ENCODE measurements at regions not wholly inside any gene's neighbourhood (a gene's known extent, or its start where the extent isn't known, plus 50 kb on each side); places are given as distances from the start of the nearest gene placed in this dataset.

GRCh38 chr2:36058953-36059352 lies 296.6 kb upstream of the CRIM1 start:
- no peak for DNase-seq (ENCODE audit: extremely low read depth, insufficient read length)
- no peak overlapping the region for H3K4me3 ChIP-seq (replicated peaks; ENCODE audit: low read depth, low read length)

GRCh38 chr2:36058076-36058475 lies 297.5 kb upstream of the CRIM1 start:
- H3K27me3 ChIP-seq (replicated peaks; ENCODE audit: control insufficient read depth, insufficient read depth, low read length), result no peaks in the 10 kb centered on the region
- DNase-seq (ENCODE audit: extremely low read depth, insufficient read length), result no peak
- no peak for TF ChIP-seq CTCF (IDR thresholded peaks at IDR 0.05; ENCODE audit: insufficient read depth, low read length, poor library complexity, severe bottlenecking)

More at GRCh38 chr2:36058953-36059352, 296.6 kb upstream of the CRIM1 start:
- H3K36me3 ChIP-seq (ENCODE audit: control insufficient read depth, insufficient read depth, low read length), result no peaks in the 10 kb centered on the region
- no peak for TF ChIP-seq CTCF (IDR thresholded peaks at IDR 0.05; ENCODE audit: insufficient read depth, low read length, poor library complexity, severe bottlenecking)
- H3K27me3 ChIP-seq (replicated peaks; ENCODE audit: control insufficient read depth, insufficient read depth, low read length), result no peaks in the 10 kb centered on the region

GRCh38 chr2:36052819-36053218 lies 302.8 kb upstream of the CRIM1 start:
- no peaks in the 10 kb centered on the region for H3K27me3 ChIP-seq (replicated peaks; ENCODE audit: control insufficient read depth, insufficient read depth, low read length)
- no peak for TF ChIP-seq CTCF (IDR thresholded peaks at IDR 0.05; ENCODE audit: insufficient read depth, low read length, poor library complexity, severe bottlenecking)
- no peak overlapping the region for H3K4me3 ChIP-seq (replicated peaks; ENCODE audit: low read depth, low read length)
- no peaks in the 10 kb centered on the region for H3K36me3 ChIP-seq (ENCODE audit: control insufficient read depth, insufficient read depth, low read length)
- no peak for DNase-seq (ENCODE audit: extremely low read depth, insufficient read length)

More at GRCh38 chr2:36058076-36058475, 297.5 kb upstream of the CRIM1 start:
- no peak overlapping the region for H3K4me3 ChIP-seq (replicated peaks; ENCODE audit: low read depth, low read length)
- no peaks in the 10 kb centered on the region for H3K36me3 ChIP-seq (ENCODE audit: control insufficient read depth, insufficient read depth, low read length)

- no peak for TF ChIP-seq CTCF (IDR thresholded peaks at IDR 0.05; ENCODE audit: insufficient read depth, low read length, poor library complexity, severe bottlenecking)
- no peak for DNase-seq (ENCODE audit: extremely low read depth, insufficient read length)
- no peaks in the 10 kb centered on the region for H3K27me3 ChIP-seq (replicated peaks; ENCODE audit: control insufficient read depth, insufficient read depth, low read length)
- no peak overlapping the region for H3K4me3 ChIP-seq (replicated peaks; ENCODE audit: low read depth, low read length)
- no peaks in the 10 kb centered on the region for H3K36me3 ChIP-seq (ENCODE audit: control insufficient read depth, insufficient read depth, low read length)
Observed at GRCh38 chr2:36044411-36044810, 311.2 kb upstream of the CRIM1 start.

GRCh38 chr2:36035137-36035536 lies 320.4 kb upstream of the CRIM1 start:
- Histone ChIP-seq H3K27me3 (replicated peaks; ENCODE audit: control insufficient read depth, insufficient read depth, low read length) (no peaks in the 10 kb centered on the region), H3K36me3 (ENCODE audit: control insufficient read depth, insufficient read depth, low read length) (no peaks in the 10 kb centered on the region), H3K4me3 (replicated peaks; ENCODE audit: low read depth, low read length) (no peak overlapping the region)
- no peak for TF ChIP-seq CTCF (IDR thresholded peaks at IDR 0.05; ENCODE audit: insufficient read depth, low read length, poor library complexity, severe bottlenecking)
- DNase-seq (ENCODE audit: extremely low read depth, insufficient read length), result no peak

- no peaks in the 10 kb centered on the region for H3K36me3 ChIP-seq (ENCODE audit: control insufficient read depth, insufficient read depth, low read length)
- no peak overlapping the region for H3K4me3 ChIP-seq (replicated peaks; ENCODE audit: low read depth, low read length)
- DNase-seq (ENCODE audit: extremely low read depth, insufficient read length), result no peak
- H3K27me3 ChIP-seq (replicated peaks; ENCODE audit: control insufficient read depth, insufficient read depth, low read length), result no peaks in the 10 kb centered on the region
- no peak for TF ChIP-seq CTCF (IDR thresholded peaks at IDR 0.05; ENCODE audit: insufficient read depth, low read length, poor library complexity, severe bottlenecking)
Observed at GRCh38 chr2:36032046-36032445, 323.5 kb upstream of the CRIM1 start.

All from GM06990 (cell line).